ENCODE measurements at regions not wholly inside any gene's neighbourhood (a gene's known extent, or its start where the extent isn't known, plus 50 kb on each side); places are given as distances from the start of the nearest gene placed in this dataset.
A peak's percentile ranks its signal among the peaks of the same experiment; 100 is the strongest.

- DNase-seq = no peak
Measured at GRCh38 chr6:16974704-16975359, 127.0 kb upstream of the STMND1 start.

- DNase-seq = no peak
Measured at GRCh38 chr6:16974387-16974673, 127.5 kb upstream of the STMND1 start.

GRCh38 chr6:16973545-16974386 lies 128.1 kb upstream of the STMND1 start:
- DNase-seq = no peak

GRCh38 chr6:16973051-16973450 lies 128.8 kb upstream of the STMND1 start:
- DNase-seq = no peak

- DNase-seq = peak; percentile 16
Measured at GRCh38 chr6:16972535-16972934, 129.3 kb upstream of the STMND1 start.

GRCh38 chr6:16969699-16970655 lies 131.9 kb upstream of the STMND1 start:
- no peak for DNase-seq

GRCh38 chr6:16968101-16968500 lies 133.7 kb upstream of the STMND1 start:
- no peak for DNase-seq

- DNase-seq = no peak
Measured at GRCh38 chr6:16967470-16967817, 134.4 kb upstream of the STMND1 start.

- DNase-seq = no peak
Measured at GRCh38 chr6:16966791-16967469, 134.9 kb upstream of the STMND1 start.

GRCh38 chr6:16965689-16966088 lies 136.2 kb upstream of the STMND1 start:
- DNase-seq = no peak

GRCh38 chr6:16964553-16965499 lies 137.0 kb upstream of the STMND1 start:
- DNase-seq = peak; percentile 75

- no peak for DNase-seq
Measured at GRCh38 chr6:16961577-16961976, 140.3 kb upstream of the STMND1 start.

GRCh38 chr6:16959789-16960188 lies 142.1 kb upstream of the STMND1 start:
- no peak for DNase-seq

- no peak for DNase-seq
Measured at GRCh38 chr6:16956361-16956760, 145.5 kb upstream of the STMND1 start.

GRCh38 chr6:16955899-16956298 lies 146.0 kb upstream of the STMND1 start:
- no peak for DNase-seq

- DNase-seq = no peak
Measured at GRCh38 chr6:16953905-16954304, 147.9 kb upstream of the STMND1 start.

GRCh38 chr6:16953446-16953845 lies 148.4 kb upstream of the STMND1 start:
- no peak for DNase-seq

GRCh38 chr6:16950825-16951495 lies 150.9 kb upstream of the STMND1 start:
- no peak for DNase-seq

GRCh38 chr6:16950302-16950701 lies 151.5 kb upstream of the STMND1 start:
- DNase-seq = no peak

GRCh38 chr6:16949716-16950115 lies 152.1 kb upstream of the STMND1 start:
- DNase-seq = no peak

- DNase-seq = no peak
Measured at GRCh38 chr6:16948396-16948795, 153.5 kb upstream of the STMND1 start.
